ENCODE measurements at regions not wholly inside any gene's neighbourhood (a gene's known extent, or its start where the extent isn't known, plus 50 kb on each side); places are given as distances from the start of the nearest gene placed in this dataset.

DNA sequence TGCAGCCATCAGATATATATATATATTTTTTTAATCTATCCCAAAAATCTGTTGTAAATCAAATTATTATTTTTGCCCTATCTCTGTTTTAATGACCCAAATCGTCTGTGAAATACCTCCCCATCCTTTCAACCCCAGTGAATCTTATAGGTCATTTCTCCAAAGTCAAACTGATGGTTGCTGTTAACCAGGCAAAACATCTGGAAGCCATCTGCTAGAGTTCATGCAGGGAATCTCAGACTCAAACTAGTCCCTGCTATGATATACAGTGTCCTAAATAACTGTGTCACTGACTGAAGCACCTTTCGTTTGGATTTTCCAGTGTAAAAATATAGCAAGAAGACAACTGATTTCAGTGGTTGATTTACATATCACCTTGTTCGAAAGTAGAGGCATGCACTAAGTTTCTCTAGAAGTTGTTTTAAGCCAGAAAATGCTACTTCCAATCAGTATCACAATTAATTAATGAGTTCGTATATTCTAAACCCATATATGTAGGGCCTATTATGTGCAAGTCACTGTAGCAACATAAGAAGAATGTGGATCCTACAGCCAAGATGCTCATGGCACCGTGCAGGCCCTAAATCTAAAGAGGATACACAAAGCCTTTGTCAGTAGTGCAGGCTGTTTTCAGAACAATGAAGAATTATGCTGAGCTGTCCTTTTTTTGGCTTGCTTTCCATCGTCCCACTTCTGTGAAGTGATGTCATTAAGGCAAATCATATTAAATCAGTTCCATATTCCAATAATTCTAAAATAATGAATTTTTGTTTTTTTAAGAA, 566.0 kb downstream of the STK39 start:
- POLR2A ChIA-PET, result no interaction called here
- CTCF ChIA-PET, result no interaction called here
- DNase-seq (ENCODE audit: low read depth, low spot score), result no peak
- intact Hi-C loops (cut with micrococcal nuclease; ENCODE audit: unreplicated experiment) (no loop called here), in situ Hi-C loops (cut with HindIII; ENCODE audit: low pct_unique_long_range_greater_than_20kb, low sequenced_read_pairs) (no loop called here)
- no TSS peak for BruUV-seq (replicated peaks)
- H3K9me3 ChIP-seq (ENCODE audit: control insufficient read depth, insufficient read depth, low read depth, low read length), result no peaks in the 10 kb centered on the region
- ATAC-seq, result no peak
- H3K27me3 ChIP-seq (ENCODE audit: control insufficient read depth, insufficient read depth, low read length), result no peaks in the 10 kb centered on the region
- no peak for TF ChIP-seq CTCF (IDR thresholded peaks at IDR 0.05)
- no peak for TF ChIP-seq TCF7L2 (IDR thresholded peaks at IDR 0.05; ENCODE audit: low read depth, low read length)
- no peak for TF ChIP-seq SIN3A (IDR thresholded peaks at IDR 0.05; ENCODE audit: borderline replicate concordance, insufficient read depth, low read depth, low read length)
- TF ChIP-seq, protein P1, sequence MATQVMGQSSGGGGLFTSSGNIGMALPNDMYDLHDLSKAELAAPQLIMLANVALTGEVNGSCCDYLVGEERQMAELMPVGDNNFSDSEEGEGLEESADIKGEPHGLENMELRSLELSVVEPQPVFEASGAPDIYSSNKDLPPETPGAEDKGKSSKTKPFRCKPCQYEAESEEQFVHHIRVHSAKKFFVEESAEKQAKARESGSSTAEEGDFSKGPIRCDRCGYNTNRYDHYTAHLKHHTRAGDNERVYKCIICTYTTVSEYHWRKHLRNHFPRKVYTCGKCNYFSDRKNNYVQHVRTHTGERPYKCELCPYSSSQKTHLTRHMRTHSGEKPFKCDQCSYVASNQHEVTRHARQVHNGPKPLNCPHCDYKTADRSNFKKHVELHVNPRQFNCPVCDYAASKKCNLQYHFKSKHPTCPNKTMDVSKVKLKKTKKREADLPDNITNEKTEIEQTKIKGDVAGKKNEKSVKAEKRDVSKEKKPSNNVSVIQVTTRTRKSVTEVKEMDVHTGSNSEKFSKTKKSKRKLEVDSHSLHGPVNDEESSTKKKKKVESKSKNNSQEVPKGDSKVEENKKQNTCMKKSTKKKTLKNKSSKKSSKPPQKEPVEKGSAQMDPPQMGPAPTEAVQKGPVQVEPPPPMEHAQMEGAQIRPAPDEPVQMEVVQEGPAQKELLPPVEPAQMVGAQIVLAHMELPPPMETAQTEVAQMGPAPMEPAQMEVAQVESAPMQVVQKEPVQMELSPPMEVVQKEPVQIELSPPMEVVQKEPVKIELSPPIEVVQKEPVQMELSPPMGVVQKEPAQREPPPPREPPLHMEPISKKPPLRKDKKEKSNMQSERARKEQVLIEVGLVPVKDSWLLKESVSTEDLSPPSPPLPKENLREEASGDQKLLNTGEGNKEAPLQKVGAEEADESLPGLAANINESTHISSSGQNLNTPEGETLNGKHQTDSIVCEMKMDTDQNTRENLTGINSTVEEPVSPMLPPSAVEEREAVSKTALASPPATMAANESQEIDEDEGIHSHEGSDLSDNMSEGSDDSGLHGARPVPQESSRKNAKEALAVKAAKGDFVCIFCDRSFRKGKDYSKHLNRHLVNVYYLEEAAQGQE (IDR thresholded peaks at IDR 0.05; ENCODE audit: insufficient read depth in 1 of 2, low read depth in 2 of 2, low read length in 1 of 2), result no peak
- no peak for TF ChIP-seq POLR2AphosphoS5 (IDR thresholded peaks at IDR 0.05; ENCODE audit: low read depth, low read length)
- no peak overlapping the region for H3K27ac ChIP-seq (ENCODE audit: low read length)
- no peaks in the 10 kb centered on the region for H3K4me1 ChIP-seq (ENCODE audit: control insufficient read depth, insufficient read depth, low read length)
- H3K36me3 ChIP-seq (ENCODE audit: control insufficient read depth, insufficient read depth, low read length), result no peaks in the 10 kb centered on the region
- no peak overlapping the region for H3K4me3 ChIP-seq (ENCODE audit: low read depth in 2 of 2, low read length in 2 of 2)

GRCh38 chr2:167678158-167678557, 569.2 kb downstream of the STK39 start:
- Histone ChIP-seq H3K36me3 (ENCODE audit: control insufficient read depth, insufficient read depth, low read length) (no peaks in the 10 kb centered on the region), H3K4me1 (ENCODE audit: control insufficient read depth, insufficient read depth, low read length) (no peaks in the 10 kb centered on the region), H3K9me3 (ENCODE audit: control insufficient read depth, insufficient read depth, low read depth, low read length) (no peaks in the 10 kb centered on the region), H3K4me3 (ENCODE audit: low read depth in 2 of 2, low read length in 2 of 2) (no peak overlapping the region), H3K27me3 (ENCODE audit: control insufficient read depth, insufficient read depth, low read length) (no peaks in the 10 kb centered on the region), H3K27ac (ENCODE audit: low read length) (no peak overlapping the region)
- intact Hi-C loops (cut with micrococcal nuclease; ENCODE audit: unreplicated experiment) (no loop called here), in situ Hi-C loops (cut with HindIII; ENCODE audit: low pct_unique_long_range_greater_than_20kb, low sequenced_read_pairs) (no loop called here)
- TF ChIP-seq TCF7L2 (IDR thresholded peaks at IDR 0.05; ENCODE audit: low read depth, low read length) (no peak), SIN3A (IDR thresholded peaks at IDR 0.05; ENCODE audit: borderline replicate concordance, insufficient read depth, low read depth, low read length) (no peak), POLR2AphosphoS5 (IDR thresholded peaks at IDR 0.05; ENCODE audit: low read depth, low read length) (no peak), CTCF (IDR thresholded peaks at IDR 0.05) (no peak)
- TF ChIP-seq, protein P1 (IDR thresholded peaks at IDR 0.05; ENCODE audit: insufficient read depth in 1 of 2, low read depth in 2 of 2, low read length in 1 of 2), result no peak
- BruUV-seq (replicated peaks), result no TSS peak
- POLR2A ChIA-PET, result no interaction called here
- ATAC-seq, result no peak
- DNase-seq (ENCODE audit: low read depth, low spot score), result no peak
- CTCF ChIA-PET, result no interaction called here
